Neuronal stem cell (in vitro differentiated cells): ENCODE measurements at regions not wholly inside any gene's neighbourhood (a gene's known extent, or its start where the extent isn't known, plus 50 kb on each side); places are given as distances from the start of the nearest gene placed in this dataset.

Experiments used
- DNase-seq: peaks from one replicate; pipeline ENCODE4 v3.0.0-alpha.2; 2013; ENCODE audit warnings: low spot score
- H2AFZ ChIP-seq: one replicate; pipeline ENCODE4 v1.6.1; 2013; ENCODE audit warnings: mild to moderate bottlenecking, low read length, inconsistent platforms
- H2AK5ac ChIP-seq: 2 replicates; pipeline ENCODE4 v1.6.1; 2013; ENCODE audit warnings: low read depth, mild to moderate bottlenecking, inconsistent platforms, low read length, moderate library complexity, mixed read lengths
- H2BK120ac ChIP-seq: 2 replicates; pipeline ENCODE4 v1.6.1; 2013; ENCODE audit warnings: low read depth, mild to moderate bottlenecking, inconsistent platforms, low read length, moderate library complexity, mixed read lengths
- H2BK12ac ChIP-seq: one replicate; pipeline ENCODE4 v1.6.1; 2013; ENCODE audit warnings: low read length, inconsistent platforms
- H2BK15ac ChIP-seq: 2 replicates; pipeline ENCODE4 v1.6.1; 2013; ENCODE audit warnings: mild to moderate bottlenecking, low read length, inconsistent platforms, mixed read lengths
- H2BK5ac ChIP-seq: one replicate; pipeline ENCODE4 v1.6.1; 2013; ENCODE audit warnings: inconsistent platforms, mild to moderate bottlenecking, low read length, moderate library complexity
- H3K14ac ChIP-seq: one replicate; pipeline ENCODE4 v1.6.1; 2013; ENCODE audit warnings: low read length, inconsistent platforms
- H3K18ac ChIP-seq: 2 replicates; pipeline ENCODE4 v1.6.1; 2013; ENCODE audit warnings: low read length, inconsistent platforms
- H3K23ac ChIP-seq: 2 replicates; pipeline ENCODE4 v1.6.1; 2013; ENCODE audit warnings: low read depth, mild to moderate bottlenecking, mixed read lengths, low read length, inconsistent platforms; ENCODE audit not compliant: poor library complexity
- H3K27ac ChIP-seq: replicated peaks from 3 replicates; pipeline ENCODE4 v1.5.1; 2013; ENCODE audit warnings: low read length, inconsistent platforms
- H3K27me3 ChIP-seq, 3 experiments: 2 replicates each; pipeline ENCODE4 v1.6.1; 2013; ENCODE audit warnings: low read length in 3 of 3, mild to moderate bottlenecking in 2 of 3, inconsistent platforms in 1 of 3, low read depth in 1 of 3, mixed read lengths in 1 of 3, moderate library complexity in 1 of 3; ENCODE audit not compliant: control insufficient read depth in 3 of 3, insufficient read depth in 3 of 3
- H3K36me3 ChIP-seq, 2 donors: replicated peaks in 1 of 2; 2 replicates each; pipeline ENCODE4 v1.6.1; 2013; ENCODE audit warnings: low read length in 2 of 2; ENCODE audit not compliant: control insufficient read depth in 2 of 2, insufficient read depth in 2 of 2
- H3K4ac ChIP-seq: 2 replicates; pipeline ENCODE4 v1.6.1; 2013; ENCODE audit warnings: inconsistent platforms, mild to moderate bottlenecking, low read length, moderate library complexity
- H3K4me1 ChIP-seq, 2 donors: 1 replicate in 1 of 2; 2 replicates in 1 of 2; pipeline ENCODE4 v1.6.1; 2013; ENCODE audit warnings: low read length in 2 of 2, low read depth in 1 of 2; ENCODE audit not compliant: control insufficient read depth in 2 of 2, insufficient read depth in 1 of 2
- H3K4me2 ChIP-seq: one replicate; pipeline ENCODE4 v1.6.1; 2013; ENCODE audit warnings: mild to moderate bottlenecking, low read length, inconsistent platforms; ENCODE audit not compliant: insufficient read depth, poor library complexity, severe bottlenecking
- H3K4me3 ChIP-seq, 2 donors: 2 replicates each; pipeline ENCODE4 v1.5.1; 2013; ENCODE audit warnings: low read length in 2 of 2, mild to moderate bottlenecking in 2 of 2, inconsistent platforms in 1 of 2, moderate library complexity in 1 of 2
- H3K79me1 ChIP-seq: one replicate; pipeline ENCODE4 v1.6.1; 2013; ENCODE audit warnings: low read depth, mild to moderate bottlenecking, inconsistent platforms, low read length, moderate library complexity
- H3K9ac ChIP-seq: one replicate; pipeline ENCODE4 v1.6.1; 2013; ENCODE audit warnings: mild to moderate bottlenecking, low read depth, low read length, inconsistent platforms; ENCODE audit not compliant: poor library complexity
- H3K9me3 ChIP-seq, 2 donors: replicated peaks in 1 of 2; 2 replicates each; pipeline versions ENCODE3 to v1.6.1; 2013; ENCODE audit warnings: low read length in 2 of 2, mild to moderate bottlenecking in 2 of 2, inconsistent platforms in 1 of 2, low read depth in 1 of 2, mixed read lengths in 1 of 2, moderate library complexity in 1 of 2; ENCODE audit not compliant: control insufficient read depth in 2 of 2, insufficient read depth in 1 of 2
- H4K8ac ChIP-seq: one replicate; pipeline ENCODE4 v1.6.1; 2013; ENCODE audit warnings: low read depth, mild to moderate bottlenecking, inconsistent platforms, low read length, moderate library complexity
- H4K91ac ChIP-seq: one replicate; pipeline ENCODE4 v1.6.1; 2013; ENCODE audit warnings: low read length, low read depth, mild to moderate bottlenecking, inconsistent platforms; ENCODE audit not compliant: poor library complexity
- WGBS, 2 donors: extraction: QIAGEN DNeasy Blood & Tissue Kit; methylation state at CpG; one replicate each; pipeline ENCODE4 v1.1.7; 2013; ENCODE audit warnings: missing lambda C conversion rate in 2 of 2, mixed read lengths in 1 of 2; ENCODE audit not compliant: insufficient read length in 2 of 2, insufficient replicate concordance in 1 of 2; ENCODE audit errors: extremely low coverage in 2 of 2; 5-methylcytosine and 5-hydroxymethylcytosine counted together

- Histone ChIP-seq H3K18ac (no peak overlapping the region), H3K14ac (no peak overlapping the region), H3K23ac (no peak overlapping the region), H3K4me2 (no peak overlapping the region), H3K36me3 (no peaks in the 10 kb centered on the region), H2BK12ac (no peak overlapping the region), H4K91ac (no peak overlapping the region), H2BK5ac (no peak overlapping the region), H3K4me3 (no peak overlapping the region), H3K79me1 (no peaks in the 10 kb centered on the region), H2AFZ (no peak overlapping the region), H3K27ac (no peak overlapping the region), H2BK15ac (no peak overlapping the region), H2AK5ac (no peak overlapping the region), H3K9ac (no peak overlapping the region), H3K4me1 (peaks cover 8 to 9% of the 10 kb centered on the region in 2 donors), H2BK120ac (no peak overlapping the region), H4K8ac (no peak overlapping the region), H3K9me3 (no peaks in the 10 kb centered on the region), H3K4ac (no peak overlapping the region), H3K27me3 (peaks cover 0 to 21% (median 0%) of the 10 kb centered on the region in 3 experiments)
- no peak for DNase-seq
- no CpG with 5 or more reads among the region's 3 CpGs for WGBS, 2 donors
These were observed 133.0 kb upstream of the RASGEF1B start for GRCh38 chr4:81604683-81605218.

GRCh38 chr4:81602854-81603253 lies 131.1 kb upstream of the RASGEF1B start:
- Histone ChIP-seq H2BK15ac (no peak overlapping the region), H3K9ac (no peak overlapping the region), H3K23ac (no peak overlapping the region), H3K4me2 (no peak overlapping the region), H2BK120ac (no peak overlapping the region), H3K4me3 (no peak overlapping the region), H2BK5ac (no peak overlapping the region), H2BK12ac (no peak overlapping the region), H3K27me3 (peaks cover 0 to 39% (median 0%) of the 10 kb centered on the region in 3 experiments), H4K8ac (no peak overlapping the region), H3K18ac (no peak overlapping the region), H3K14ac (no peak overlapping the region), H3K27ac (no peak overlapping the region), H2AFZ (no peak overlapping the region), H3K4ac (no peak overlapping the region), H3K79me1 (no peaks in the 10 kb centered on the region), H3K4me1 (peaks cover 8 to 9% of the 10 kb centered on the region in 2 donors), H3K36me3 (no peaks in the 10 kb centered on the region), H4K91ac (no peak overlapping the region), H2AK5ac (no peak overlapping the region), H3K9me3 (peaks cover 0 to 3% of the 10 kb centered on the region in 2 donors)
- DNase-seq, result no peak

DNA sequence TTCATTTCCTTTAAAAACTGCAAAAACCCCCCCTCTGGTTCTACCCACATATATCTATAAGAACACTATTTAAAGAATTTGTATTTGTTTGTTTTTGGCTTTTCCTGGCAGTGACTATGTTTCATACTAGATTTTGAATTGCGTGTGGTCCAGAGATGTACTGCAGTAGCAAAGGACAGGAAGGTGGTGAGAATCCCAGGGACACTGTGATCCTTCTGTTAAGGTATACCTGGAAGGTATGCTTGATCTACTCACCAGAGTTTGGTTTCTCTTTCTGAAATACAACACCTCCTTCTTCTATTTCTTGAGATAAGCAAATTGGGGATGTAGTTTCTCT lies 129.6 kb upstream of the RASGEF1B start:
- Histone ChIP-seq H3K4me1 (peaks cover 8 to 9% of the 10 kb centered on the region in 2 donors), H3K4ac (no peak overlapping the region), H2BK15ac (no peak overlapping the region), H3K27me3 (peaks cover 0 to 33% (median 0%) of the 10 kb centered on the region in 3 experiments), H4K8ac (no peak overlapping the region), H3K27ac (no peak overlapping the region), H2BK5ac (no peak overlapping the region), H2AK5ac (no peak overlapping the region), H2BK12ac (no peak overlapping the region), H3K18ac (no peak overlapping the region), H3K36me3 (no peaks in the 10 kb centered on the region), H3K9me3 (peaks cover 0 to 4% of the 10 kb centered on the region in 2 donors), H3K14ac (no peak overlapping the region), H3K9ac (no peak overlapping the region), H3K23ac (no peak overlapping the region), H3K4me2 (no peak overlapping the region), H2BK120ac (no peak overlapping the region), H3K4me3 (no peak overlapping the region), H3K79me1 (no peaks in the 10 kb centered on the region), H2AFZ (no peak overlapping the region), H4K91ac (no peak overlapping the region)
- no peak for DNase-seq
- no CpG with 5 or more reads among the region's 1 CpG for WGBS, 2 donors

- DNase-seq, result peak; percentile 30
- no peak overlapping the region for H3K4me2 ChIP-seq
- no CpG with 5 or more reads among the region's 18 CpGs for WGBS, 2 donors
These were observed 129.0 kb upstream of the RASGEF1B start for GRCh38 chr4:81600520-81601357.

More at GRCh38 chr4:81600520-81601357, 129.0 kb upstream of the RASGEF1B start:
- no peak overlapping the region for H2AFZ ChIP-seq
- peaks cover 0 to 4% of the 10 kb centered on the region in 2 donors for H3K9me3 ChIP-seq
- no peak overlapping the region for H2AK5ac ChIP-seq
- H3K4me1 ChIP-seq, result peaks cover 8 to 9% of the 10 kb centered on the region in 2 donors
- H3K79me1 ChIP-seq, result no peaks in the 10 kb centered on the region
- no peak overlapping the region for H3K23ac ChIP-seq
- H4K91ac ChIP-seq, result no peak overlapping the region
- no peaks in the 10 kb centered on the region for H3K36me3 ChIP-seq
- no peak overlapping the region for H3K14ac ChIP-seq
- no peak overlapping the region for H2BK15ac ChIP-seq
- no peak overlapping the region for H3K4ac ChIP-seq
- H3K18ac ChIP-seq, result no peak overlapping the region
- H3K27me3 ChIP-seq, result peaks cover 0 to 33% (median 0%) of the 10 kb centered on the region in 3 experiments
- no peak overlapping the region for H2BK5ac ChIP-seq
- no peak overlapping the region for H2BK12ac ChIP-seq
- peak overlapping the region; percentile 4 for H3K27ac ChIP-seq
- H3K9ac ChIP-seq, result no peak overlapping the region
- no peak overlapping the region for H4K8ac ChIP-seq
- no peak overlapping the region for H3K4me3 ChIP-seq
- H2BK120ac ChIP-seq, result no peak overlapping the region
